Coronary artery (tissue), 2 donors: ENCODE measurements at regions not wholly inside any gene's neighbourhood (a gene's known extent, or its start where the extent isn't known, plus 50 kb on each side); places are given as distances from the start of the nearest gene placed in this dataset.

Experiments used
- DNase-seq: peaks from one replicate; pipeline ENCODE4 v3.0.0-alpha.2; 2017; ENCODE audit warnings: low spot score
- H3K27ac ChIP-seq, 2 donors: fragments of 200-600 bp; sonication (generic); one replicate each; pipeline ENCODE4 v1.5.1; 2016 to 2019
- H3K4me3 ChIP-seq: fragments of 200-600 bp; sonication (generic); 2 replicates; pipeline ENCODE4 v1.5.1; 2016; ENCODE audit warnings: mild to moderate bottlenecking, moderate library complexity
- CTCF ChIP-seq: fragments of 200-600 bp; sonication (generic); IDR thresholded peaks from one replicate; pipeline ENCODE4 v1.5.1; 2019; ENCODE audit warnings: antibody characterized with exemption

- TF ChIP-seq CTCF, result no peak
- H3K27ac ChIP-seq, result no peak overlapping the region
- no peak overlapping the region for H3K4me3 ChIP-seq
- no peak for DNase-seq
Measured at GRCh38 chr12:105581420-105581819, 250.9 kb downstream of the C12orf75 start.

GRCh38 chr12:105585107-105585506 is 254.6 kb downstream of the C12orf75 start:
- no peak for TF ChIP-seq CTCF
- H3K4me3 ChIP-seq, result no peak overlapping the region
- DNase-seq, result no peak
- H3K27ac ChIP-seq, result no peak overlapping the region

GRCh38 chr12:105587237-105587636 is 256.7 kb downstream of the C12orf75 start:
- H3K27ac ChIP-seq, result no peak overlapping the region
- TF ChIP-seq CTCF, result no peak
- no peak for DNase-seq
- no peak overlapping the region for H3K4me3 ChIP-seq

- no peak for DNase-seq
- Histone ChIP-seq H3K4me3 (no peak overlapping the region), H3K27ac (no peak overlapping the region)
- TF ChIP-seq CTCF, result no peak
Measured at GRCh38 chr12:105588106-105588505, 257.6 kb downstream of the C12orf75 start.

- no peak for DNase-seq
- Histone ChIP-seq H3K27ac (no peak overlapping the region), H3K4me3 (no peak overlapping the region)
- no peak for TF ChIP-seq CTCF
Measured at GRCh38 chr12:105590571-105590970, 260.1 kb downstream of the C12orf75 start.

GRCh38 chr12:105595440-105595839 is 264.9 kb downstream of the C12orf75 start:
- no peak for DNase-seq
- TF ChIP-seq CTCF, result no peak
- H3K4me3 ChIP-seq, result no peak overlapping the region
- no peak overlapping the region for H3K27ac ChIP-seq

DNA sequence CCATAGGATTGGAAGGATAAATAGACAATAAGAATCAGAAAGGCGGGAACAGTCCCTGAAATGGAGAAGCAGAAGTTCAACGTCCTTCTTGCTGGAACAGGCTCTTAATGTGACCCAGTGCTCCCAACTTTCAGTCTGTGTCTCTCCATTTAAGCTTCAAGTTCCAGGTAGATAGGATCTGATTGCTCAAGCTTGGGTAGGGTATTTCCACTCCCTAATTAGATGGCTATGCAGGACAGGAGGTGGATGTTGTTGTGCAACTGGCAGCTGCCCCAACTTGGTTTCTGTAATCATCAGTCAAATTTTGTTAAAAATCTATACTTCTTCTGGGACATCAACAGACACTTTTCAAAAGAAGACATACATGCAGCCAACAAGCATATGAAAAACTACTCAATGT is 266.2 kb downstream of the C12orf75 start:
- DNase-seq, result no peak
- no peak for TF ChIP-seq CTCF
- Histone ChIP-seq H3K27ac (no peak overlapping the region), H3K4me3 (no peak overlapping the region)
